ENCODE measurements at regions not wholly inside any gene's neighbourhood (a gene's known extent, or its start where the extent isn't known, plus 50 kb on each side); places are given as distances from the start of the nearest gene placed in this dataset.

- DNase-seq (ENCODE audit: low spot score) = no peak
- POLR2A ChIA-PET (ENCODE audit: low non-redundant PET) = no interaction called here
- CTCF ChIA-PET = no interaction called here
- TF ChIP-seq, protein P1, sequence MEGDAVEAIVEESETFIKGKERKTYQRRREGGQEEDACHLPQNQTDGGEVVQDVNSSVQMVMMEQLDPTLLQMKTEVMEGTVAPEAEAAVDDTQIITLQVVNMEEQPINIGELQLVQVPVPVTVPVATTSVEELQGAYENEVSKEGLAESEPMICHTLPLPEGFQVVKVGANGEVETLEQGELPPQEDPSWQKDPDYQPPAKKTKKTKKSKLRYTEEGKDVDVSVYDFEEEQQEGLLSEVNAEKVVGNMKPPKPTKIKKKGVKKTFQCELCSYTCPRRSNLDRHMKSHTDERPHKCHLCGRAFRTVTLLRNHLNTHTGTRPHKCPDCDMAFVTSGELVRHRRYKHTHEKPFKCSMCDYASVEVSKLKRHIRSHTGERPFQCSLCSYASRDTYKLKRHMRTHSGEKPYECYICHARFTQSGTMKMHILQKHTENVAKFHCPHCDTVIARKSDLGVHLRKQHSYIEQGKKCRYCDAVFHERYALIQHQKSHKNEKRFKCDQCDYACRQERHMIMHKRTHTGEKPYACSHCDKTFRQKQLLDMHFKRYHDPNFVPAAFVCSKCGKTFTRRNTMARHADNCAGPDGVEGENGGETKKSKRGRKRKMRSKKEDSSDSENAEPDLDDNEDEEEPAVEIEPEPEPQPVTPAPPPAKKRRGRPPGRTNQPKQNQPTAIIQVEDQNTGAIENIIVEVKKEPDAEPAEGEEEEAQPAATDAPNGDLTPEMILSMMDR (conservative IDR thresholded peaks at IDR 0.05; ENCODE audit: low read depth) = no peak
- no peak overlapping the region for H3K27ac ChIP-seq
These were observed 279.1 kb upstream of the PITRM1 start for GRCh38 chr10:3451516-3452172.

GRCh38 chr10:3446221-3446620 lies 273.6 kb upstream of the PITRM1 start:
- no peak overlapping the region for H3K27ac ChIP-seq
- POLR2A ChIA-PET (ENCODE audit: low non-redundant PET) = no interaction called here
- CTCF ChIA-PET = no interaction called here
- DNase-seq (ENCODE audit: low spot score) = no peak
- TF ChIP-seq, protein P1 (conservative IDR thresholded peaks at IDR 0.05; ENCODE audit: low read depth) = no peak

DNA sequence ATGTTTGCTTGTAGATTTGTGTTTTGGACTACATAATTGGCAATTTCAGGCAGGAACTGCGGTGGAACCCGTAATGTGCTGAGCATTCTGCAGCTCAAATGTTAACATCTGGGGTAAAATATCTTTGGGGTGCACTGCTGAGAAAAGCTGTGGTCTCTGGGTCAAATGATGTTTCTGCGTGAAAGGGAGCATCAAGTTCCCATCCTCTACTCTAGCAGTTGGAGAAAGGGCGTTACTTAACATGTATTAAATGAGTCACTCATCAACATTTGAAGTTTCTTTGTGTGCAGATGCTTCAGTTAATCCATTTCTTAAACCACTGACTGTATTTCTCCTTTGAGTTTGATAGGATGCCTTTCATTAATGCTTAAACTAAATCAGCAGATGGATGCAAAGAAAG lies 273.1 kb upstream of the PITRM1 start:
- ChIA-PET POLR2A (ENCODE audit: low non-redundant PET) (no interaction called here), CTCF (no interaction called here)
- DNase-seq (ENCODE audit: low spot score) = no peak
- TF ChIP-seq, protein P1 (conservative IDR thresholded peaks at IDR 0.05; ENCODE audit: low read depth) = no peak
- no peak overlapping the region for H3K27ac ChIP-seq

- ChIA-PET CTCF (no interaction called here), POLR2A (ENCODE audit: low non-redundant PET) (no interaction called here)
- TF ChIP-seq, protein P1 (conservative IDR thresholded peaks at IDR 0.05; ENCODE audit: low read depth) = no peak
- H3K27ac ChIP-seq = no peak overlapping the region
- DNase-seq (ENCODE audit: low spot score) = no peak
These were observed 269.9 kb upstream of the PITRM1 start for GRCh38 chr10:3442451-3442990.

DNA sequence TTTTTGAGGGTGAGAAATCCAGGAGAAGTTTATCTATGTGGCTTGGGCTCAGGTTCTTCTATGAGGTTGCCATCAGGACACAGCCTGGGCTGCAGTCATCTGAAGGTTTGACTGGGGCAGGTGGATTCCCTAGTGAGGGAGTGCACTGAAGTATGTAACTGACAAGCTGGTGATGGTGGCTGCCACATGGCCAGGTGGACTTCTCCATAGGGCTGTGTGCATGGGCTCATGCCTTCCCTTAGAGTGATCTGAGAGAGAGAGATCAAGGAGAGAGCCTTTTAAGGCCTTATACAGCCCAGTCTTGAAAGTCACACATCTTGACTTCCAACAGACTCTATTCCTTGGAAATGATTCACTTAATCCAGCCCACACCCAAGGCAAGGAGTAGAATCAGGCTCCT lies 266.6 kb upstream of the PITRM1 start:
- ChIA-PET POLR2A (ENCODE audit: low non-redundant PET) (no interaction called here), CTCF (no interaction called here)
- no peak for DNase-seq (ENCODE audit: low spot score)
- no peak overlapping the region for H3K27ac ChIP-seq
- TF ChIP-seq, protein P1 (conservative IDR thresholded peaks at IDR 0.05; ENCODE audit: low read depth) = no peak

GRCh38 chr10:3438606-3439005 lies 266.0 kb upstream of the PITRM1 start:
- POLR2A ChIA-PET (ENCODE audit: low non-redundant PET) = no interaction called here
- CTCF ChIA-PET = no interaction called here
- TF ChIP-seq, protein P1 (conservative IDR thresholded peaks at IDR 0.05; ENCODE audit: low read depth) = no peak
- H3K27ac ChIP-seq = no peak overlapping the region
- DNase-seq (ENCODE audit: low spot score) = no peak
